NT2/D1 (cell line): ENCODE measurements at regions not wholly inside any gene's neighbourhood (a gene's known extent, or its start where the extent isn't known, plus 50 kb on each side); places are given as distances from the start of the nearest gene placed in this dataset.

Experiments
- SUZ12 ChIP-seq: IDR thresholded peaks from 2 replicates; pipeline ENCODE4 v1.6.1; 2011; ENCODE audit not compliant: insufficient read length, insufficient read depth; ENCODE audit errors: extremely low read depth
- YY1 ChIP-seq: IDR thresholded peaks from 2 replicates; pipeline ENCODE4 v1.6.1; 2011; ENCODE audit not compliant: insufficient read length, insufficient read depth
- ZNF274 ChIP-seq: IDR thresholded peaks from 2 replicates; pipeline ENCODE4 v1.6.1; 2011; ENCODE audit warnings: mild to moderate bottlenecking, low read depth, low read length

DNA sequence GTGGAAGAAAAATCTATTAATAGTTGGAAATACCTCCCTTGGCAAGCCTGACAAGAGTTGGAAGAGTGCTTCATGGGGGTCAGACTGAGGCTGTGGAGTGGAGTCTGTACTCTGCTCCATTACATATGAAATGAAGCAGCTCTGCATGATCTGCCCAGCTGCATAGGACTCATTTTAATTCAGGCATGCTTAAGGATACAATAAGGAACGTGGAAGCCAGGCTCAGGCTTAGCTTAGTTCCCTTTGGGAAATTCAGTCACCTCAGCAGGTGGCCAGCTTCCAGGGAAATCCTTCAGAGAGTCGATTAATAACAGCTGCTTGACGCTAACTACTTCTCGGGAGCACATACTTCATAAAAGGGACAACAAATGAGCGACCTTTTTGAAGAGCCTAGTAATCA lies 1672.9 kb upstream of the WWC1 start:
- TF ChIP-seq YY1 (no peak), SUZ12 (no peak), ZNF274 (no peak)
